Activated CD8-positive, alpha-beta memory T cell treated with anti-CD3 and anti-CD28 coated beads for 24 hours (primary cell): ENCODE measurements at regions not wholly inside any gene's neighbourhood (a gene's known extent, or its start where the extent isn't known, plus 50 kb on each side); places are given as distances from the start of the nearest gene placed in this dataset.

Experiments used
- DNase-seq: peaks from one replicate; pipeline ENCODE4 v3.0.0-alpha.2; 2020

- DNase-seq, result no peak
Observed at GRCh38 chr13:97112446-97113152, 109.5 kb upstream of the MBNL2 start.

- DNase-seq, result no peak
Observed at GRCh38 chr13:97113231-97114001, 108.7 kb upstream of the MBNL2 start.

GRCh38 chr13:97114651-97115050 lies 107.5 kb upstream of the MBNL2 start:
- no peak for DNase-seq

GRCh38 chr13:97116754-97117153 lies 105.4 kb upstream of the MBNL2 start:
- DNase-seq, result no peak

GRCh38 chr13:97117388-97117910 lies 104.7 kb upstream of the MBNL2 start:
- no peak for DNase-seq

- DNase-seq, result no peak
Observed at GRCh38 chr13:97119943-97120342, 102.2 kb upstream of the MBNL2 start.

- no peak for DNase-seq
Observed at GRCh38 chr13:97120346-97120745, 101.8 kb upstream of the MBNL2 start.

GRCh38 chr13:97120976-97121375 lies 101.2 kb upstream of the MBNL2 start:
- no peak for DNase-seq

- no peak for DNase-seq
Observed at GRCh38 chr13:97121894-97122293, 100.2 kb upstream of the MBNL2 start.

GRCh38 chr13:97122381-97122996 lies 99.6 kb upstream of the MBNL2 start:
- no peak for DNase-seq

- DNase-seq, result no peak
Observed at GRCh38 chr13:97124206-97124605, 97.9 kb upstream of the MBNL2 start.

- no peak for DNase-seq
Observed at GRCh38 chr13:97124915-97125809, 97.0 kb upstream of the MBNL2 start.

- no peak for DNase-seq
Observed at GRCh38 chr13:97125810-97126738, 96.1 kb upstream of the MBNL2 start.

- DNase-seq, result no peak
Observed at GRCh38 chr13:97127842-97128241, 94.3 kb upstream of the MBNL2 start.

- DNase-seq, result no peak
Observed at GRCh38 chr13:97130190-97130589, 91.9 kb upstream of the MBNL2 start.

- no peak for DNase-seq
Observed at GRCh38 chr13:97131447-97131846, 90.7 kb upstream of the MBNL2 start.

GRCh38 chr13:97133554-97133953 lies 88.6 kb upstream of the MBNL2 start:
- no peak for DNase-seq

- DNase-seq, result no peak
Observed at GRCh38 chr13:97133955-97134354, 88.2 kb upstream of the MBNL2 start.

- no peak for DNase-seq
Observed at GRCh38 chr13:97134364-97135095, 87.6 kb upstream of the MBNL2 start.

GRCh38 chr13:97135883-97136282 lies 86.2 kb upstream of the MBNL2 start:
- no peak for DNase-seq

GRCh38 chr13:97136418-97136817 lies 85.7 kb upstream of the MBNL2 start:
- DNase-seq, result no peak
